GM10266 (cell line): ENCODE measurements at regions not wholly inside any gene's neighbourhood (a gene's known extent, or its start where the extent isn't known, plus 50 kb on each side); places are given as distances from the start of the nearest gene placed in this dataset.

ENCODE experiments used
- DNase-seq: peaks from one replicate; pipeline ENCODE4 v3.0.0; 2012; ENCODE audit errors: extremely low spot score
- CTCF ChIP-seq: IDR thresholded peaks from 2 replicates; pipeline ENCODE4 v1.5.1; 2012; ENCODE audit warnings: mild to moderate bottlenecking, low read depth; ENCODE audit not compliant: control insufficient read depth, insufficient read depth; ENCODE audit errors: missing control alignments

- no peak for TF ChIP-seq CTCF
- DNase-seq = no peak
Observed at GRCh38 chr1:147470079-147470478, 71.2 kb upstream of the BCL9 start.

GRCh38 chr1:147472489-147472888, 68.8 kb upstream of the BCL9 start:
- no peak for DNase-seq
- no peak for TF ChIP-seq CTCF

- no peak for DNase-seq
Observed at GRCh38 chr1:147472966-147473732, 68.2 kb upstream of the BCL9 start.

GRCh38 chr1:147473733-147474049, 67.6 kb upstream of the BCL9 start:
- TF ChIP-seq CTCF = no peak
- no peak for DNase-seq

More at GRCh38 chr1:147472966-147473732, 68.2 kb upstream of the BCL9 start:
- TF ChIP-seq CTCF = no peak

GRCh38 chr1:147475488-147475887, 65.8 kb upstream of the BCL9 start:
- TF ChIP-seq CTCF = no peak
- DNase-seq = no peak

- DNase-seq = no peak
- TF ChIP-seq CTCF = no peak
Observed at GRCh38 chr1:147478521-147478920, 62.8 kb upstream of the BCL9 start.

- no peak for TF ChIP-seq CTCF
- no peak for DNase-seq
Observed at GRCh38 chr1:147479864-147480564, 61.3 kb upstream of the BCL9 start.
